ELR (cell line): ENCODE measurements at regions not wholly inside any gene's neighbourhood (a gene's known extent, or its start where the extent isn't known, plus 50 kb on each side); places are given as distances from the start of the nearest gene placed in this dataset.
"Not testable (repeated sequence)": the region's sequence is repeated elsewhere in the genome, so short reads cannot be mapped to it uniquely, and the experiment has no call there.

Experiments
- DNase-seq: peaks from one replicate; pipeline ENCODE4 v3.0.0-alpha.2; 2015; ENCODE audit warnings: low read depth

GRCh38 chr6:91196729-91197128, 609.9 kb upstream of the MAP3K7 start:
- DNase-seq = no peak

GRCh38 chr6:91193446-91193845, 606.6 kb upstream of the MAP3K7 start:
- DNase-seq = no peak

DNA sequence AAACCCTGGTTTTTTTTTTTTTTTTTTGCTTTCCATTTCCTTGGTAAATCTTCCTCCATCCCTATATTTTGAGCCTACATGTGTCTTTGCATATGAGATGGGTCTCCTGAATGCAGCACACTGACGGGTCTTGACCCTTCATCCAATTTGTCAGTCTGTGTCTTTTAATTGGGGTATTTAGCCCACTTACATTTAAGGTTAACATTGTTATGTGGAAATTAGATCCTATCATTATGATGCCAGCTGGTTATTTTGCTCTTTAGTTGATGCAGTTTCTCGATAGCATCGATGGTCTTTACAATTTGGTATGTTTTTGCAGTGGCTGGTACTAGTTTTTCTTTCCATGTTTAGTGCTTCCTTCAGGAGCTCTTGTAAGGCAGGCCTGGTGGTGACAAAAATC, 603.2 kb upstream of the MAP3K7 start:
- not testable (repeated sequence) for DNase-seq

DNA sequence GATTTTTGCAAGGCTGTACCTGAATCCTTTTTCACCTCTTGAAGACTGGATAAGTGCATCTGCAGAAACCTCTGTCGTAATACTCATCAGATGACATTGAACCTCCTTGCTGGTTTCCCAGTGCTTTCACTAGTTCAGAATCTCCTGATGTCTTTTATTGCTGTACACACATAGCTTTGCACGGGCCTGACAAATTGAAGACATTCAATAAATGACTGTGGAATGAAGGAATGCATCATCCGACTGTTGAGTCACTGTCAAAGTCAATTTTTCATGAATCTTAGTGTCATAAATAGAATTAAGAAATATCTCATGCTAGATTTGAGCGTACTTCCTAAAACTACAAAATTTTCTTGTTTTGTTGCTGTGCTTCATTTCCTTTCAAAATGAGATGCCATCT, 598.2 kb upstream of the MAP3K7 start:
- DNase-seq = no peak

DNA sequence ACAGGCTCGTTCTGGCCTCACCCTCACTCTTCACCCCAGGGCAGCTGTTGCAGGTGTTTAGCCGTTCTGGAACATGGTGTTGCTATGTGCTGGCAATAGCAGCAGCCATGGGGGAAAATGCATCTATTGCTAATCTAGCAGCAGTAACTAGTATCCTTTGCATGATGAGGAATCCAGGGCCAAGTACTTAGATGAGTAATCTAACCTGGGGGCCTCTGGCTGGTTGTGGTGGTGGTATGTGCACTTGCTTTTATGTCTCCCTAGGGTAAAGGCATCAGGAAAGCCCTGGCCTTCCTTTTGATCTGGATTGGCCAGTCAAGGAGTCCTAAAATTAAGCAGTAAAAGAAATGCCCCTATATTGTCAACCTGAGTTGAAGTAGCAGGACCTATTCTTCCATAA, 594.5 kb upstream of the MAP3K7 start:
- no peak for DNase-seq

GRCh38 chr6:91173651-91174050, 586.8 kb upstream of the MAP3K7 start:
- no peak for DNase-seq

DNA sequence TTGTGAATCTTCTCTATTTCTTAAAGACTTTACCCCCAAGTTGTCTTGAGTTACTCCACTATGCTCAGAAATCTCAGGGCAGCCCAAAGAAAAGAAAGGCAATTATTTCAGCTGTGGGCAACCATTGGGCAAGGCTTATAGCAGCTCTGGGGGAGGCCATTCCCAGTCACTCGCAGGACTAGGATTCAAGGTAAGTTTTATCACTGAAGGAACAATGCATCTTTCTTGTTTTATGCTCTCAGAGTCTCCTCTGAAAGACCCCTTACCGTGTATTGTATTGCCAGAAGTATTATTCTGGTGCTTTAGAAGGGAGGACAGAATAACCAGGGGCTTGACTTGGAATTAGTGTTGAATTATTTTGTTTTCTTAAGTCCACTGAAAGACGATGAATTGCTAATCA, 586.3 kb upstream of the MAP3K7 start:
- no peak for DNase-seq

- DNase-seq = no peak
These were observed 585.0 kb upstream of the MAP3K7 start for GRCh38 chr6:91171754-91172462.

- DNase-seq = no peak
These were observed 581.0 kb upstream of the MAP3K7 start for GRCh38 chr6:91167846-91168245.

DNA sequence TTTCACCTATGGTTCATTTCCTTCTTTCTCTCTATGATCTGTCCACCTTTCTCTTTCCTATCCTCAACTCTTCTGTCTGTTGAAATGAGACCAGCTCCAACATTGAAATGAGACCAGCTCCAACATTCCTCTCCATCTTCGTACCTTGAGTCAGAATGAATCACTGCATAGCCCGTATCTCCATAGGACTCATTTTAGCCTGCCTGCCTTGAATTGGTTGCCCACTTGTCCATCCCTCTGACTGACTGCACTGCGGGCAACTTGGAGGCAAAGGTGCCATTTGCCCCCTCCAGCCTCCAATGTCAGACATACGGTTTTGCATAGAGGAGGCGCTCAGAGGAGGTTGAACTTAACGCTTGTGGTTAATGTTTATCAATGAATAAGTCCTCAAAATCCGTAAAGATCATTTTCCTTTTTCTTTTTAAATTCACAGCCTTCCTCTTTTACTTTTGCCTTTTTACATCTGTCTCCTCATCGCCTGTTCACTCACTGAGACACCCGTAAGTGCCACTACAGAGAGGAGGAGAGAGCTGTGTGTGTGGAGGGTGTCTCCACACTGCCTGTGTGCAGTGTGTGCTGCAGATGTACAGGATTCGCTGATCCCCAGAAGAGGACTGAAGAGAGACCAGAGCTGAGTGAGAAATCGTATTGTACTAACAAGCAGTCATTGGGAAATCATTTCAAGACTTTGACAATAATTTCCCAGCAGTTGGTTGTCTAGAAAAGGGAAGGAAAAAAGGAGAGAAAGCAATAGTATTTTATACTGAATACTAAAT, 579.6 kb upstream of the MAP3K7 start:
- no peak for DNase-seq

GRCh38 chr6:91164105-91164504, 577.2 kb upstream of the MAP3K7 start:
- DNase-seq = no peak

- no peak for DNase-seq
These were observed 574.4 kb upstream of the MAP3K7 start for GRCh38 chr6:91161246-91161645.

GRCh38 chr6:91155129-91155785, 568.4 kb upstream of the MAP3K7 start:
- no peak for DNase-seq

- no peak for DNase-seq
These were observed 566.0 kb upstream of the MAP3K7 start for GRCh38 chr6:91152824-91153223.

DNA sequence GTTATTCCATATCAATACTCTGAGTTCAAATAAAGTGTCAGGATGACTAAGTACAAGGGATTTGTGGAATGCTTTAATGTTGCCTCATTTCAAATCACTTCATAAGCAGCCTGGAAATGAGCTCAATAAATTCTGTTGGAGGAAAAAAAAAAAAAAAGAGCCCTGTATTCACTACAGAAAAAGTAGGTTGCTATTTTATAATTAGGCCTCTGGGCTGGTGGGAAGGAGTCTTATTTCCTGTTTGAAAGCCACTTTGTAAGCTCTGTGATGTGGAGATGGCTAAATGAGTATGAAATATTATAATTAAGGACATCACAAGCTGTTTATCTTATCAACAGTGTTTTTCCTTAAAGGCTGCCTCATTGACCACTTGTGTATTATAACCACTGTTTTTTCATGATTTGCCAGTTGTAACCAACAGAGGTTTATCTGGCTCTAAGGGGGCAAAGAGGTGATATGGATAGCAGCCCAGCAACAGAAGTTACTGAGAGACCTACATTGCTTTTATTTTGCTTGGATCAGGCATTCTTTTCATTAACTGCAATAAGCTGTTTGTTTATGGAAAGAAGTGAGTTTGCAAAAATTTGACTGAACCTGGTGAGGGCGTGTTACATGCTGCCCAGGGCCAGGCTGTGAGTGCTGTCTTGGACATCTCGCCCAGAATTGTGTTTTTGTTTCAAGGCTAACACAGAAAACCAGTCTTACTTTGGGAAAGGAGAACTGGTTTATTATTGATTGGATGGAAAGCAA, 563.3 kb upstream of the MAP3K7 start:
- no peak for DNase-seq

GRCh38 chr6:91149246-91149955, 562.5 kb upstream of the MAP3K7 start:
- DNase-seq = no peak

GRCh38 chr6:91144126-91144525, 557.3 kb upstream of the MAP3K7 start:
- DNase-seq = no peak

- no peak for DNase-seq
These were observed 555.3 kb upstream of the MAP3K7 start for GRCh38 chr6:91142154-91142553.

GRCh38 chr6:91141346-91141745, 554.5 kb upstream of the MAP3K7 start:
- DNase-seq = no peak

GRCh38 chr6:91140449-91140848, 553.6 kb upstream of the MAP3K7 start:
- no peak for DNase-seq

GRCh38 chr6:91137286-91137685, 550.4 kb upstream of the MAP3K7 start:
- no peak for DNase-seq
